Glutamatergic neuron (in vitro differentiated cells): ENCODE measurements at regions not wholly inside any gene's neighbourhood (a gene's known extent, or its start where the extent isn't known, plus 50 kb on each side); places are given as distances from the start of the nearest gene placed in this dataset.

Experiments used
- DNase-seq: peaks from one replicate; pipeline ENCODE4 v3.0.0; 2022
- H3K27ac Mint-ChIP-seq: one replicate; pipeline ENCODE4 v1.8.0; 2020; ENCODE audit warnings: mild to moderate bottlenecking, mixed read lengths, inconsistent platforms; ENCODE audit not compliant: unreplicated experiment
- H3K27me3 Mint-ChIP-seq: one replicate; pipeline ENCODE4 v1.8.0; 2020; ENCODE audit warnings: mild to moderate bottlenecking, moderate library complexity, mixed read lengths, inconsistent platforms; ENCODE audit not compliant: unreplicated experiment
- H3K36me3 Mint-ChIP-seq: one replicate; pipeline ENCODE4 v1.8.0; 2020; ENCODE audit warnings: mild to moderate bottlenecking, mixed read lengths, inconsistent platforms; ENCODE audit not compliant: unreplicated experiment
- H3K4me1 Mint-ChIP-seq: one replicate; pipeline ENCODE4 v1.8.0; 2020; ENCODE audit warnings: mild to moderate bottlenecking, low read depth, mixed read lengths, inconsistent platforms; ENCODE audit not compliant: unreplicated experiment
- H3K4me3 Mint-ChIP-seq: one replicate; pipeline ENCODE4 v1.8.0; 2020; ENCODE audit warnings: mild to moderate bottlenecking, mixed read lengths, inconsistent platforms; ENCODE audit not compliant: unreplicated experiment
- H3K9me3 Mint-ChIP-seq: one replicate; pipeline ENCODE4 v1.8.0; 2020; ENCODE audit warnings: mild to moderate bottlenecking, moderate library complexity, mixed read lengths, inconsistent platforms; ENCODE audit not compliant: unreplicated experiment
- CTCF ChIP-seq: fragments of 200-600 bp; sonication (generic); IDR thresholded peaks from one replicate; pipeline ENCODE4 v1.5.0; 2021; ENCODE audit not compliant: partially characterized antibody, unreplicated experiment

- Mint-ChIP-seq H3K27ac (no peak overlapping the region), H3K36me3 (no peaks in the 10 kb centered on the region), H3K27me3 (no peaks in the 10 kb centered on the region), H3K4me1 (no peaks in the 10 kb centered on the region), H3K4me3 (no peak overlapping the region), H3K9me3 (peaks cover 2% of the 10 kb centered on the region)
- DNase-seq = no peak
- TF ChIP-seq CTCF = no peak
These were observed 748.8 kb downstream of the LIG4 start for GRCh38 chr13:107466326-107467099.

GRCh38 chr13:107462501-107462900, 752.8 kb downstream of the LIG4 start:
- Mint-ChIP-seq H3K36me3 (no peaks in the 10 kb centered on the region), H3K4me1 (peaks cover 2% of the 10 kb centered on the region), H3K27ac (no peak overlapping the region), H3K27me3 (no peaks in the 10 kb centered on the region), H3K9me3 (no peaks in the 10 kb centered on the region), H3K4me3 (no peak overlapping the region)
- DNase-seq = no peak
- TF ChIP-seq CTCF = no peak

- Mint-ChIP-seq H3K36me3 (no peaks in the 10 kb centered on the region), H3K4me1 (peaks cover 2% of the 10 kb centered on the region), H3K27ac (no peak overlapping the region), H3K27me3 (no peaks in the 10 kb centered on the region), H3K4me3 (no peak overlapping the region), H3K9me3 (no peaks in the 10 kb centered on the region)
- TF ChIP-seq CTCF = no peak
- DNase-seq = no peak
These were observed 753.6 kb downstream of the LIG4 start for GRCh38 chr13:107461751-107462150.

- H3K4me3 Mint-ChIP-seq = no peak overlapping the region
- H3K27ac Mint-ChIP-seq = no peak overlapping the region
- H3K4me1 Mint-ChIP-seq = peaks cover 2% of the 10 kb centered on the region
- no peaks in the 10 kb centered on the region for H3K27me3 Mint-ChIP-seq
- TF ChIP-seq CTCF = no peak
- no peaks in the 10 kb centered on the region for H3K9me3 Mint-ChIP-seq
- H3K36me3 Mint-ChIP-seq = no peaks in the 10 kb centered on the region
- no peak for DNase-seq
These were observed 755.9 kb downstream of the LIG4 start for GRCh38 chr13:107459430-107459829.

- peaks cover 2% of the 10 kb centered on the region for H3K4me1 Mint-ChIP-seq
- H3K36me3 Mint-ChIP-seq = no peaks in the 10 kb centered on the region
- TF ChIP-seq CTCF = no peak
- H3K4me3 Mint-ChIP-seq = no peak overlapping the region
- no peak for DNase-seq
- no peaks in the 10 kb centered on the region for H3K27me3 Mint-ChIP-seq
- no peaks in the 10 kb centered on the region for H3K9me3 Mint-ChIP-seq
- no peak overlapping the region for H3K27ac Mint-ChIP-seq
These were observed 757.1 kb downstream of the LIG4 start for GRCh38 chr13:107458269-107458668.
